D721Med (cell line): ENCODE measurements at regions not wholly inside any gene's neighbourhood (a gene's known extent, or its start where the extent isn't known, plus 50 kb on each side); places are given as distances from the start of the nearest gene placed in this dataset.

ENCODE experiments used
- DNase-seq: peaks from one replicate; pipeline ENCODE4 v3.0.0; 2011; ENCODE audit warnings: low spot score; ENCODE audit not compliant: insufficient read length
- FAIRE-seq: peaks from 2 replicates; lab custom pipeline; 2011; peaks lifted over from hg19 to GRCh38; lab: Jason Lieb, UNC
- CTCF ChIP-seq: IDR thresholded peaks from 2 replicates; pipeline ENCODE4 v1.5.1; 2012; ENCODE audit warnings: mild to moderate bottlenecking, control low read depth; ENCODE audit not compliant: insufficient read depth; ENCODE audit errors: missing control alignments

- no peak for FAIRE-seq
- TF ChIP-seq CTCF, result no peak
- DNase-seq, result no peak
Observed at GRCh38 chr11:11045156-11045930, 187.5 kb upstream of the ZBED5 start.

DNA sequence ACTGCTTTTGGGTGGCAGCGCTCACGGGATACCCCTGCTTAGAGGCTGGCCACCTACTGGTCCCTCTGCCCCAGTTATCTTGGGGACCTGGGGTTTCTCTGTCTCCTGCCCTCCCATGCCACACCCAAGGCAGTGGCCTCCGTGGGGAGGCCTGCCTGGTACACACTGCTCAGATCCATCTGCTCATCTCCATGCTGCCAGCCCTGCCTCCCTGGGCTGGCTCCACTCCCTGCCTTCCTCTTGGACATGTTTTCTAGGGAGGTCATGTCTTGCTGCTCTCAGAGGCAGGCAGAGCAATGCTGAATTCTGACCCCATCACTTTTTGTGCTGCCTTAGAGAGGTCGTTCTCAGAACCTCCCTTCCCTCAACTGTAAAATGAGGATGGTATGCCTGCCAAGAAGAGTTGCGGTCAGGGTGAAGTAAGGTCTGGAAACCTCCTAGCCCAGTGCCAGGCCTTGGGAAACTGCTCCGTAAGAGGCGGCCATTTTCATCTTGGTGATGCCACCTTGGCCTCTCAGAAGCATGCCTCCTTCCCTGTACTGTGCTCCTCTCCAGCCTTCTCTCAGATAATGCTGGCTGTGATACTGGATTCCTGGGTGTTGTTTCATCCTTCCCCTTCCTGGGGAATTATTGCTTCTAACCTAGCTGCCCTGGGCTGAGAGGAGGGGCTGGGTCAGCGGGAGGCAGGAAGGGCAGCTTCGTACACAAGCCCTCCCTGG, 186.4 kb upstream of the ZBED5 start:
- FAIRE-seq (no peak), DNase-seq (no peak)
- TF ChIP-seq CTCF, result no peak

DNA sequence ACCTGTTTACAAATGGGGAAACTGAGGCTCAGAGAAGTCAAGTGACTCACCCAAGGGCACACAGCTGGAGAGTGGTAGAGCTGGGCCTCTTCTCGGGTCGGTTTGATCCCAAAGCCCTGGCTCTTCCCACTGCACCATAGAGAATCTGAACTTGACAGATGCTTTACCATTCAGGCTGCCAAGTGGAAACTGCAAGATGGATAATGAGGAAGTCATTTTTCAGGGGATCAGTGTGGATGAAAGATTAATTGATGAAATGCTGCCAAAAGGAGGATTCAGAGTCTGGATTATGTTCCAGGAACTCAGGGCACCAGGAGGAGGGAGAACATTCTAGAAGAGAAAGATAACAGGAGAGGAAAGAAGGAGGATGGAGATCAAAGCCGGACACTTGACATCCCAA, 185.9 kb upstream of the ZBED5 start:
- DNase-seq (no peak), FAIRE-seq (no peak)
- TF ChIP-seq CTCF, result no peak

DNA sequence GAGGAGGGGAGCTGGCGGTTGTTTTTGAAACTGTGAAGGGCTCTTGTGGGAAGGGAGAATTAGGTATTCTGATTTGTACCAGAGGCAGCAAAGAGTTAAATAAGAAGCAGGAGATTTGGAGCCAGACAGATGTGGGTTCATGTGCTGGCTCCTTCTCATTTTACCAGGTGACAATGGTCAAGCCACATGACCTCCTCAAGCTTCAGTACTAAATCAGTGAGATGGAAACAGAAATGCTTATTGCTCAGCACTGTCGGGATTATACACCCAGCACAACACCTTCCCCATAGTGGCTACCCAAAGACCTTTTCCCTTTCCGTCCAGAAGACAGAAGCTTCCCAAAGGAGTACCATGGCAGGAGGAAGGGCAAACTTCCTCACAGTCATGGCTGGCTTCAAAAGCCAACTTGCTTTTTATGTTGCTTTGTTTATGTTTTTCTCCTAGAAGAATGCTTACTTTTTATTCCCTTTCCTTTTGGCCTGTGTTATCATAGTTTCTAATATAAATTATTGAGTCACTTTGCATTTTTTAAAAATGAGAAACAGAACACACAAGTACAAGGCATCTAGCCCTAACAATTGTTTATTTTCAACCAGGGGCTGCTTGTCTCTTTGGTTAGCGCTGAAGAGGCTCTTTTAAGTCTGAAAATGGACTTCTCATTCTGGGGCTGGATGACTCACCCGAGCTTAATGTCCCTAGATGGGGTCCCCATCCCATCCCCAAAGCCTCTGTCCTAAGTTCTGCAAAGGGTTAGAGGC, 181.5 kb upstream of the ZBED5 start:
- no peak for TF ChIP-seq CTCF
- FAIRE-seq, result no peak
- DNase-seq, result no peak

- DNase-seq, result no peak
- no peak for TF ChIP-seq CTCF
- no peak for FAIRE-seq
Observed at GRCh38 chr11:11038782-11039181, 180.9 kb upstream of the ZBED5 start.

DNA sequence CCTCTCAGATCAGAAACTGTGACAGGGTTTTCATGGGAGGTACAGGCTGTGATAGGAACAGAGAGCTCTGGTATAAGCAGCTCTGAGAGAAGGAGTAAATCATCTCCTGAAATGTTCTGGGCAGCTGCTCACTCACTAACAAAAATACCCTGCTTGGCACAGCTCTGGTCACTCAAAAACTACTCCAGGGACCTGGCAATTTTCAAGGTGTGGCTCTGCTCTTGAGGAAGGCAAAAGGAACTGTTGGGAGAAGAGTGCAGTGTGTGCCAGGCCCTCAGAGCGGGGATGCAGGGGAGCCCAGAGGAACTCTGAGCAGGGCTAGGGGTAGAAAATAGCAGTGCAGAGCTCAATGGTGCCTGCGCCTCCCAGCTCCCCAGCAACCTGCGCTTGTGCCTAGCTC, 180.5 kb upstream of the ZBED5 start:
- FAIRE-seq (no peak), DNase-seq (no peak)
- TF ChIP-seq CTCF, result no peak
